ENCODE measurements at regions not wholly inside any gene's neighbourhood (a gene's known extent, or its start where the extent isn't known, plus 50 kb on each side); places are given as distances from the start of the nearest gene placed in this dataset.

GRCh38 chr9:118606668-118607067 lies 762.6 kb downstream of the BRINP1 start:
- CTCF ChIA-PET = no interaction called here
- POLR2A ChIA-PET = no interaction called here

- POLR2A ChIA-PET = no interaction called here
- CTCF ChIA-PET = no interaction called here
Measured at GRCh38 chr9:118609355-118610044, 759.7 kb downstream of the BRINP1 start.

GRCh38 chr9:118612201-118612600 lies 757.0 kb downstream of the BRINP1 start:
- POLR2A ChIA-PET = no interaction called here
- CTCF ChIA-PET = no interaction called here

GRCh38 chr9:118613996-118614395 lies 755.2 kb downstream of the BRINP1 start:
- CTCF ChIA-PET = no interaction called here
- POLR2A ChIA-PET = no interaction called here

GRCh38 chr9:118618084-118618483 lies 751.2 kb downstream of the BRINP1 start:
- CTCF ChIA-PET = no interaction called here
- POLR2A ChIA-PET = no interaction called here

GRCh38 chr9:118618849-118619248 lies 750.4 kb downstream of the BRINP1 start:
- POLR2A ChIA-PET = no interaction called here
- CTCF ChIA-PET = no interaction called here

- ChIA-PET CTCF (no interaction called here), POLR2A (no interaction called here)
Measured at GRCh38 chr9:118624608-118625007, 744.6 kb downstream of the BRINP1 start.

GRCh38 chr9:118630079-118630478 lies 739.2 kb downstream of the BRINP1 start:
- POLR2A ChIA-PET = no interaction called here
- CTCF ChIA-PET = no interaction called here

- ChIA-PET CTCF (no interaction called here), POLR2A (no interaction called here)
Measured at GRCh38 chr9:118630931-118631595, 738.2 kb downstream of the BRINP1 start.

GRCh38 chr9:118631956-118632355 lies 737.3 kb downstream of the BRINP1 start:
- POLR2A ChIA-PET = no interaction called here

GRCh38 chr9:118635416-118635815 lies 733.8 kb downstream of the BRINP1 start:
- CTCF ChIA-PET = no interaction called here
- POLR2A ChIA-PET = no interaction called here

More at GRCh38 chr9:118631956-118632355, 737.3 kb downstream of the BRINP1 start:
- CTCF ChIA-PET = no interaction called here

GRCh38 chr9:118637681-118638080 lies 731.6 kb downstream of the BRINP1 start:
- CTCF ChIA-PET = no interaction called here
- POLR2A ChIA-PET = no interaction called here

GRCh38 chr9:118640836-118641560 lies 728.2 kb downstream of the BRINP1 start:
- POLR2A ChIA-PET = no interaction called here
- CTCF ChIA-PET = no interaction called here

GRCh38 chr9:118643118-118643517 lies 726.1 kb downstream of the BRINP1 start:
- ChIA-PET CTCF (no interaction called here), POLR2A (no interaction called here)

- ChIA-PET CTCF (no interaction called here), POLR2A (no interaction called here)
Measured at GRCh38 chr9:118644066-118644465, 725.2 kb downstream of the BRINP1 start.

GRCh38 chr9:118647331-118647730 lies 721.9 kb downstream of the BRINP1 start:
- ChIA-PET POLR2A (no interaction called here), CTCF (no interaction called here)

- CTCF ChIA-PET = no interaction called here
- POLR2A ChIA-PET = no interaction called here
Measured at GRCh38 chr9:118650417-118650816, 718.8 kb downstream of the BRINP1 start.

- ChIA-PET CTCF (no interaction called here), POLR2A (no interaction called here)
Measured at GRCh38 chr9:118651511-118651910, 717.7 kb downstream of the BRINP1 start.

GRCh38 chr9:118652258-118652657 lies 717.0 kb downstream of the BRINP1 start:
- ChIA-PET CTCF (no interaction called here), POLR2A (no interaction called here)

GRCh38 chr9:118652912-118653311 lies 716.3 kb downstream of the BRINP1 start:
- POLR2A ChIA-PET = no interaction called here

GRCh38 chr9:118659011-118659410 lies 710.2 kb downstream of the BRINP1 start:
- CTCF ChIA-PET = no interaction called here
- POLR2A ChIA-PET = no interaction called here

More at GRCh38 chr9:118652912-118653311, 716.3 kb downstream of the BRINP1 start:
- CTCF ChIA-PET = no interaction called here
